ENCODE measurements at regions not wholly inside any gene's neighbourhood (a gene's known extent, or its start where the extent isn't known, plus 50 kb on each side); places are given as distances from the start of the nearest gene placed in this dataset.

- peaks cover 8% of the 10 kb centered on the region for H3K36me3 Mint-ChIP-seq (ENCODE audit: low read depth)
- intact Hi-C loops (cut with DNase I, micrococcal nuclease): no loop called here
- no peak for TF ChIP-seq CTCF (IDR thresholded peaks at IDR 0.05)
- H3K4me1 Mint-ChIP-seq (ENCODE audit: low read depth): peaks cover 44% of the 10 kb centered on the region
- H3K4me3 ChIP-seq (ENCODE audit: low read length): no peak overlapping the region
- no peaks in the 10 kb centered on the region for H3K36me3 ChIP-seq (ENCODE audit: insufficient read depth, low read length)
- peaks cover 19% of the 10 kb centered on the region for H3K4me1 ChIP-seq (ENCODE audit: insufficient read depth, low read length)
- H3K27me3 Mint-ChIP-seq: no peaks in the 10 kb centered on the region
- no peaks in the 10 kb centered on the region for H3K9me3 ChIP-seq (ENCODE audit: control insufficient read depth in 1 of 2, insufficient read depth in 1 of 2, low read length in 2 of 2)
- ChIA-PET POLR2A (interaction anchor here (1.2 kb wide), 1 partner anchor 19 kb away, joined by 3 read pairs; no protein-coding TSS in a partner anchor), CTCF (no interaction called here)
- no peak overlapping the region for H3K27ac ChIP-seq (ENCODE audit: low read depth in 1 of 2, low read length in 2 of 2)
- peak overlapping the region; percentile 68 for H3K27ac Mint-ChIP-seq
- no peaks in the 10 kb centered on the region for H3K9me3 Mint-ChIP-seq
- peak in 2 of 14 experiments; percentile 21 to 32 for DNase-seq
- no peak overlapping the region for H3K4me3 Mint-ChIP-seq
- ATAC-seq (ENCODE audit: poor library complexity): no peak
- H3K27me3 ChIP-seq (ENCODE audit: control insufficient read depth in 1 of 2, insufficient read depth in 2 of 2, low read length in 2 of 2): no peaks in the 10 kb centered on the region
These were observed 179.7 kb upstream of the ACVR2A start for GRCh38 chr2:147665105-147665504.

- POLR2A ChIA-PET: interaction anchor here (0.9 to 2.6 kb wide), 13 partner anchors 9 to 181 kb away, joined by 3 to 25 read pairs (median 4); partner anchors contain the start of gene ACVR2A
- no peaks in the 10 kb centered on the region for H3K27me3 Mint-ChIP-seq
- DNase-seq (peak in 4 of 14 experiments; percentile 11 to 61 (median 41)), ATAC-seq (ENCODE audit: poor library complexity) (peak; percentile 58)
- Histone ChIP-seq H3K27ac (ENCODE audit: low read depth in 1 of 2, low read length in 2 of 2) (peak overlapping the region; percentile 41 to 90), H3K27me3 (ENCODE audit: control insufficient read depth in 1 of 2, insufficient read depth in 2 of 2, low read length in 2 of 2) (no peaks in the 10 kb centered on the region), H3K9me3 (ENCODE audit: control insufficient read depth in 1 of 2, insufficient read depth in 1 of 2, low read length in 2 of 2) (no peaks in the 10 kb centered on the region), H3K4me1 (ENCODE audit: insufficient read depth, low read length) (peaks cover 19% of the 10 kb centered on the region), H3K36me3 (ENCODE audit: insufficient read depth, low read length) (no peaks in the 10 kb centered on the region), H3K4me3 (ENCODE audit: low read length) (peak overlapping the region; percentile 48)
- peak overlapping the region; percentile 82 for H3K4me3 Mint-ChIP-seq
- CTCF ChIA-PET: interaction anchor here (1.4 kb wide), 1 partner anchor 581 kb away, joined by 6 read pairs; no protein-coding TSS in a partner anchor
- peaks cover 8% of the 10 kb centered on the region for H3K36me3 Mint-ChIP-seq (ENCODE audit: low read depth)
- intact Hi-C loops (cut with DNase I, micrococcal nuclease): loop anchor here (1.0 to 5.0 kb wide), 3 partner anchors 42 to 180 kb away; no protein-coding TSS in a partner anchor
- H3K9me3 Mint-ChIP-seq: no peaks in the 10 kb centered on the region
- TF ChIP-seq CTCF (IDR thresholded peaks at IDR 0.05): no peak
- H3K27ac Mint-ChIP-seq: peak overlapping the region; percentile 91
- H3K4me1 Mint-ChIP-seq (ENCODE audit: low read depth): peaks cover 48% of the 10 kb centered on the region
These were observed 180.9 kb upstream of the ACVR2A start for GRCh38 chr2:147663962-147664361.

GRCh38 chr2:147663153-147663961 is 181.5 kb upstream of the ACVR2A start:
- ChIA-PET POLR2A (interaction anchor here (0.7 to 2.6 kb wide), 14 partner anchors 8 to 182 kb away, joined by 3 to 25 read pairs (median 4); partner anchors contain the start of gene ACVR2A), CTCF (interaction anchor here (1.4 kb wide), 1 partner anchor 580 kb away, joined by 6 read pairs; no protein-coding TSS in a partner anchor)
- Mint-ChIP-seq H3K9me3 (no peaks in the 10 kb centered on the region), H3K36me3 (ENCODE audit: low read depth) (peaks cover 8% of the 10 kb centered on the region), H3K27ac (peak overlapping the region; percentile 91), H3K27me3 (no peaks in the 10 kb centered on the region), H3K4me3 (peak overlapping the region; percentile 82), H3K4me1 (ENCODE audit: low read depth) (peaks cover 48% of the 10 kb centered on the region)
- DNase-seq (peak in 7 of 14 experiments; percentile 3 to 71 (median 16)), ATAC-seq (ENCODE audit: poor library complexity) (peak; percentile 85)
- H3K27me3 ChIP-seq (ENCODE audit: control insufficient read depth in 1 of 2, insufficient read depth in 2 of 2, low read length in 2 of 2): no peaks in the 10 kb centered on the region
- intact Hi-C loops (cut with DNase I, micrococcal nuclease): loop anchor here (1.0 to 5.0 kb wide), 3 partner anchors 41 to 181 kb away; no protein-coding TSS in a partner anchor
- no peaks in the 10 kb centered on the region for H3K9me3 ChIP-seq (ENCODE audit: control insufficient read depth in 1 of 2, insufficient read depth in 1 of 2, low read length in 2 of 2)
- TF ChIP-seq CTCF (IDR thresholded peaks at IDR 0.05): no peak
- H3K4me1 ChIP-seq (ENCODE audit: insufficient read depth, low read length): peaks cover 19% of the 10 kb centered on the region
- H3K27ac ChIP-seq (ENCODE audit: low read depth in 1 of 2, low read length in 2 of 2): peak overlapping the region; percentile 41 to 90
- H3K36me3 ChIP-seq (ENCODE audit: insufficient read depth, low read length): no peaks in the 10 kb centered on the region
- peak overlapping the region; percentile 48 for H3K4me3 ChIP-seq (ENCODE audit: low read length)
